ENCODE measurements at regions not wholly inside any gene's neighbourhood (a gene's known extent, or its start where the extent isn't known, plus 50 kb on each side); places are given as distances from the start of the nearest gene placed in this dataset.

DNA sequence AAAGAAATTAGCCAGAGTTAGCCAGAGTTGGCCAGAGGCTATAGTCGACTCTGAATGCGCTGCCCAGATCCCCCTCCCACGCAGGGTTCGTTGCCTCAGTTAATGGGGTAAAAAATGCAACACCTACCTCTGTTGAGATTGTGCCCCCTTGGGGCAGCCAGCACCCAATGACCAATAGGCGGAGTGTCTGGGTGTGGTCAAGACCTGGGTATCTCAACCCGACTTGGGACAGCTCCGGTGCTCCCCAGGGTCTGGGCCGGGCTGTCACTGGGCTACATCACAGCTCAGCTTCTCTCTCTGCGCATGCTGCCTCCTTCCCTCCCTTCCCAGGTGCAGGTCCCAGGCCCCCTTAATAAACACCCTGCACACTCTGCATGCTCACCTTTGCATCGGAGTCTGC lies 59.6 kb upstream of the GCSH start:
- Histone ChIP-seq H2BK12ac (ENCODE audit: low read length) (no peak overlapping the region), H3K36me3 (replicated peaks in 1 of 2; ENCODE audit: control insufficient read depth in 2 of 2, insufficient read depth in 2 of 2, low read length in 2 of 2) (no peaks in the 10 kb centered on the region), H4K8ac (ENCODE audit: low read depth, low read length) (no peak overlapping the region), H3K14ac (ENCODE audit: low read length) (no peak overlapping the region), H3K4me2 (ENCODE audit: insufficient read depth, low read length, poor library complexity, severe bottlenecking) (no peak overlapping the region), H4K91ac (ENCODE audit: low read depth, low read length, poor library complexity) (no peak overlapping the region), H3K4me1 (ENCODE audit: control insufficient read depth in 2 of 2, insufficient read depth in 1 of 2, low read depth in 1 of 2, low read length in 2 of 2) (peaks cover 0 to 5% of the 10 kb centered on the region in 2 donors), H3K4me3 (ENCODE audit: low read length in 2 of 2) (no peak overlapping the region), H3K27ac (replicated peaks; ENCODE audit: low read length) (no peak overlapping the region), H3K79me1 (ENCODE audit: low read depth, low read length) (peaks cover 2% of the 10 kb centered on the region), H3K9me3 (replicated peaks in 1 of 2; ENCODE audit: control insufficient read depth in 2 of 2, insufficient read depth in 1 of 2, low read depth in 1 of 2, low read length in 2 of 2) (peaks cover 3 to 5% of the 10 kb centered on the region in 2 donors), H2BK120ac (ENCODE audit: low read depth, low read length) (no peak overlapping the region), H2BK5ac (ENCODE audit: low read length) (no peak overlapping the region), H2BK15ac (ENCODE audit: low read length) (no peak overlapping the region), H3K18ac (ENCODE audit: low read length) (no peak overlapping the region), H3K4ac (ENCODE audit: low read length) (no peak overlapping the region), H2AFZ (ENCODE audit: low read length) (no peak overlapping the region), H2AK5ac (ENCODE audit: low read depth, low read length) (no peak overlapping the region), H3K23ac (ENCODE audit: low read depth, low read length, poor library complexity) (no peak overlapping the region), H3K27me3 (ENCODE audit: control insufficient read depth in 3 of 3, insufficient read depth in 3 of 3, low read depth in 1 of 3, low read length in 3 of 3) (no peaks in the 10 kb centered on the region), H3K9ac (ENCODE audit: low read depth, low read length, poor library complexity) (no peak overlapping the region)
- no CpG with 5 or more reads among the region's 10 CpGs for WGBS, 2 donors (ENCODE audit: extremely low coverage in 2 of 2, insufficient read length in 2 of 2, insufficient replicate concordance in 1 of 2)
- no peak for DNase-seq (ENCODE audit: low spot score)

DNA sequence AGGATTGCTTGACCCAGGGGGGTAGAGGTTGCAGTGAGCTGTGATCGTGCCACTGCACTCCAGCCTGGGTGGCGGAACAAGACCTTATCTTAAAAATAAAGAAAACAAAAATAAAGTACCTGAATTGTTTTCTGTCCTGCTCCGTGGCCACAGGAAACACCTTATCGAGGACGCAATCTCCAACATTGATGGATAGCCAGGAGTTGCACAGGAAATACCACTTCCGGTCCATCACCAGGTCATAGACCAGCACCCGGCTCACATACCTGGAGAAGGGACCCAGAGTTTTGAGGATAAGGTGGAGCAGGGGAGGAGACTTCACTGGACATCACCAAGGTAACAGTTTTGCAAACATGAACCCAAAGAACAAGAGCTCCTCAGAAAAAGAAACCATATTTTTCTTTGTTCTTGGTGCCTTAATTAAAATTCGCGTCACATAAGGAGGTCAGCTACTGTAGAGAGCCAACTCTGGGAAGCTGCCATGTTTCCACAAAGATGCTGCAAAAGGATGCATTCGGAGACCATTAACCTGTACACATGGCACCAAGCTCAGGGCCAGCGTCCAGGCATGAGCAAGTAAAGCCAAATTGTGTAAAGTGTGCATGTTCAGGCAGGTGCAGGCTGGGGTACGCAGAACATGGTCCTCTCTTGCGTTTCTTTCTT lies 55.6 kb upstream of the GCSH start:
- Histone ChIP-seq H3K36me3 (replicated peaks in 1 of 2; ENCODE audit: control insufficient read depth in 2 of 2, insufficient read depth in 2 of 2, low read length in 2 of 2) (no peaks in the 10 kb centered on the region), H3K9me3 (replicated peaks in 1 of 2; ENCODE audit: control insufficient read depth in 2 of 2, insufficient read depth in 1 of 2, low read depth in 1 of 2, low read length in 2 of 2) (peaks cover 0 to 1% of the 10 kb centered on the region in 2 donors), H2AK5ac (ENCODE audit: low read depth, low read length) (no peak overlapping the region), H4K91ac (ENCODE audit: low read depth, low read length, poor library complexity) (no peak overlapping the region), H3K18ac (ENCODE audit: low read length) (no peak overlapping the region), H3K9ac (ENCODE audit: low read depth, low read length, poor library complexity) (no peak overlapping the region), H3K4me2 (ENCODE audit: insufficient read depth, low read length, poor library complexity, severe bottlenecking) (no peak overlapping the region), H3K23ac (ENCODE audit: low read depth, low read length, poor library complexity) (no peak overlapping the region), H2BK5ac (ENCODE audit: low read length) (no peak overlapping the region), H3K4ac (ENCODE audit: low read length) (no peak overlapping the region), H3K79me1 (ENCODE audit: low read depth, low read length) (peaks cover 2% of the 10 kb centered on the region), H2BK15ac (ENCODE audit: low read length) (no peak overlapping the region), H2BK120ac (ENCODE audit: low read depth, low read length) (no peak overlapping the region), H3K14ac (ENCODE audit: low read length) (no peak overlapping the region), H3K4me1 (ENCODE audit: control insufficient read depth in 2 of 2, insufficient read depth in 1 of 2, low read depth in 1 of 2, low read length in 2 of 2) (no peaks in the 10 kb centered on the region), H3K27ac (replicated peaks; ENCODE audit: low read length) (no peak overlapping the region), H3K27me3 (ENCODE audit: control insufficient read depth in 3 of 3, insufficient read depth in 3 of 3, low read depth in 1 of 3, low read length in 3 of 3) (peaks cover 0 to 2% (median 0%) of the 10 kb centered on the region in 3 experiments), H2BK12ac (ENCODE audit: low read length) (no peak overlapping the region), H3K4me3 (ENCODE audit: low read length in 2 of 2) (no peak overlapping the region), H2AFZ (ENCODE audit: low read length) (no peak overlapping the region), H4K8ac (ENCODE audit: low read depth, low read length) (no peak overlapping the region)
- DNase-seq (ENCODE audit: low spot score), result no peak
- WGBS, 2 donors (ENCODE audit: extremely low coverage in 2 of 2, insufficient read length in 2 of 2, insufficient replicate concordance in 1 of 2), result no CpG with 5 or more reads among the region's 13 CpGs

DNA sequence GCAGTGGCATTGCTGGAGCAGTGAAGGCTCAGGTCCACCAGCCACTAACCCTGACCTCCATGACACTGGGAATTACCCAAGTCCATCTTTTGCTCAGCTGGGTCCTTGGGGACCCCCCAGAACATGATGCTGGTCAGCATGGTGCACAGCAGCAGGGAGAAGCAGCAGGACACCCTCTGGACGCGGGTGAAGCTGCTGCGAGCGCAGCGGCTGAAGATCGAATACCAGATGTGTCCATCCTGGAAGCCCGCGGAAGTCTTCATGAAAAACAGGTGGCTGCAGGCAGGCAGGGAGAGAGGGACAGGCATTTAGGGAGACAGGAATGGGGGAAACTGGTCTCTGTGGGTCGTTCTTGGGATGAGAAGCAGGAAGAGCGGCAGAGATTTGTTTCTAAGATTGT lies 53.4 kb upstream of the GCSH start:
- peaks cover 0 to 2% (median 0%) of the 10 kb centered on the region in 3 experiments for H3K27me3 ChIP-seq (ENCODE audit: control insufficient read depth in 3 of 3, insufficient read depth in 3 of 3, low read depth in 1 of 3, low read length in 3 of 3)
- no peak overlapping the region for H3K27ac ChIP-seq (replicated peaks; ENCODE audit: low read length)
- no peak overlapping the region for H3K9ac ChIP-seq (ENCODE audit: low read depth, low read length, poor library complexity)
- no peak overlapping the region for H2BK5ac ChIP-seq (ENCODE audit: low read length)
- H2BK120ac ChIP-seq (ENCODE audit: low read depth, low read length), result no peak overlapping the region
- peak overlapping the region; percentile 43 for H2BK15ac ChIP-seq (ENCODE audit: low read length)
- no peak overlapping the region for H2BK12ac ChIP-seq (ENCODE audit: low read length)
- H3K9me3 ChIP-seq (replicated peaks in 1 of 2; ENCODE audit: control insufficient read depth in 2 of 2, insufficient read depth in 1 of 2, low read depth in 1 of 2, low read length in 2 of 2), result peaks cover 0 to 1% of the 10 kb centered on the region in 2 donors
- H3K4ac ChIP-seq (ENCODE audit: low read length), result no peak overlapping the region
- H3K36me3 ChIP-seq (replicated peaks in 1 of 2; ENCODE audit: control insufficient read depth in 2 of 2, insufficient read depth in 2 of 2, low read length in 2 of 2), result no peaks in the 10 kb centered on the region
- no peaks in the 10 kb centered on the region for H3K4me1 ChIP-seq (ENCODE audit: control insufficient read depth in 2 of 2, insufficient read depth in 1 of 2, low read depth in 1 of 2, low read length in 2 of 2)
- H3K4me2 ChIP-seq (ENCODE audit: insufficient read depth, low read length, poor library complexity, severe bottlenecking), result no peak overlapping the region
- H3K18ac ChIP-seq (ENCODE audit: low read length), result peak overlapping the region; percentile 63
- no peak overlapping the region for H2AK5ac ChIP-seq (ENCODE audit: low read depth, low read length)
- no peak overlapping the region for H3K14ac ChIP-seq (ENCODE audit: low read length)
- no peak overlapping the region for H2AFZ ChIP-seq (ENCODE audit: low read length)
- H3K79me1 ChIP-seq (ENCODE audit: low read depth, low read length), result no peaks in the 10 kb centered on the region
- H3K23ac ChIP-seq (ENCODE audit: low read depth, low read length, poor library complexity), result peak overlapping the region; percentile 62
- peak overlapping the region; percentile 82 for H4K8ac ChIP-seq (ENCODE audit: low read depth, low read length)
- no peak overlapping the region for H4K91ac ChIP-seq (ENCODE audit: low read depth, low read length, poor library complexity)
- DNase-seq (ENCODE audit: low spot score), result no peak
- no peak overlapping the region for H3K4me3 ChIP-seq (ENCODE audit: low read length in 2 of 2)
- whole genome bisulfite sequencing, 2 donors (ENCODE audit: extremely low coverage in 2 of 2, insufficient read length in 2 of 2, insufficient replicate concordance in 1 of 2), result no CpG with 5 or more reads among the region's 10 CpGs

DNA sequence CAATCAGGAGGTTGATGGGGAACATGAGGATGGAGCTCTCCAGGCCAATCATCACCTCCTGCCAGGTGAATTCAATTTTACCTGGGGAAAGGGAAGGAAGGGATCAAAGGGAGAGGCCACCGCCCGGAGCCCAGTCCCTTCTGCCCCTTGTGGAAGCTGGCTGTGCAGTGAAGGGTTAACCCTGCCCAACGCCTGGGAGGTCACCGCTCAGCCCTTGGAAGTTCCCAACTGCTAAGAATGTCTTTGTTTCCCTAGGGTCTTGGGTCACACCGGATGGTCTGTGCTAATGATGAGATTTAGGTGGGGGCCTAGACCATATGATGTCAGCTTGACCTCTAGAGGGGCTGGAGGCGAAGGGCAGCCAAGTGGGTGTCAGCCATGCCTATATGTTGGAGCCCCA lies 52.1 kb upstream of the GCSH start:
- Histone ChIP-seq H3K27me3 (ENCODE audit: control insufficient read depth in 3 of 3, insufficient read depth in 3 of 3, low read depth in 1 of 3, low read length in 3 of 3) (peaks cover 0 to 2% (median 0%) of the 10 kb centered on the region in 3 experiments), H3K4me1 (ENCODE audit: control insufficient read depth in 2 of 2, insufficient read depth in 1 of 2, low read depth in 1 of 2, low read length in 2 of 2) (no peaks in the 10 kb centered on the region), H4K91ac (ENCODE audit: low read depth, low read length, poor library complexity) (no peak overlapping the region), H3K9ac (ENCODE audit: low read depth, low read length, poor library complexity) (no peak overlapping the region), H4K8ac (ENCODE audit: low read depth, low read length) (no peak overlapping the region), H3K14ac (ENCODE audit: low read length) (peak overlapping the region; percentile 38), H2BK12ac (ENCODE audit: low read length) (no peak overlapping the region), H2AFZ (ENCODE audit: low read length) (no peak overlapping the region), H2BK15ac (ENCODE audit: low read length) (no peak overlapping the region), H3K27ac (replicated peaks; ENCODE audit: low read length) (no peak overlapping the region), H3K9me3 (replicated peaks in 1 of 2; ENCODE audit: control insufficient read depth in 2 of 2, insufficient read depth in 1 of 2, low read depth in 1 of 2, low read length in 2 of 2) (peaks cover 0 to 1% of the 10 kb centered on the region in 2 donors), H3K4me2 (ENCODE audit: insufficient read depth, low read length, poor library complexity, severe bottlenecking) (no peak overlapping the region), H3K23ac (ENCODE audit: low read depth, low read length, poor library complexity) (no peak overlapping the region), H3K36me3 (replicated peaks in 1 of 2; ENCODE audit: control insufficient read depth in 2 of 2, insufficient read depth in 2 of 2, low read length in 2 of 2) (no peaks in the 10 kb centered on the region), H2BK120ac (ENCODE audit: low read depth, low read length) (no peak overlapping the region), H3K79me1 (ENCODE audit: low read depth, low read length) (no peaks in the 10 kb centered on the region), H3K4ac (ENCODE audit: low read length) (no peak overlapping the region), H2AK5ac (ENCODE audit: low read depth, low read length) (peak overlapping the region; percentile 6), H3K18ac (ENCODE audit: low read length) (peak overlapping the region; percentile 57), H3K4me3 (ENCODE audit: low read length in 2 of 2) (no peak overlapping the region), H2BK5ac (ENCODE audit: low read length) (no peak overlapping the region)
- peak; percentile 15 for DNase-seq (ENCODE audit: low spot score)
- WGBS, 2 donors (ENCODE audit: extremely low coverage in 2 of 2, insufficient read length in 2 of 2, insufficient replicate concordance in 1 of 2), result no CpG with 5 or more reads among the region's 6 CpGs

All from neuronal stem cell (in vitro differentiated cells).